ENCODE measurements at regions not wholly inside any gene's neighbourhood (a gene's known extent, or its start where the extent isn't known, plus 50 kb on each side); places are given as distances from the start of the nearest gene placed in this dataset.

GRCh38 chr10:31635415-31636065 lies 293.1 kb downstream of the ARHGAP12 start:
- DNase-seq: no peak

GRCh38 chr10:31635009-31635408 lies 293.6 kb downstream of the ARHGAP12 start:
- DNase-seq: no peak

GRCh38 chr10:31630861-31631567 lies 297.6 kb downstream of the ARHGAP12 start:
- DNase-seq: no peak

- no peak for DNase-seq
These were observed 303.1 kb downstream of the ARHGAP12 start for GRCh38 chr10:31625566-31625965.

- no peak for DNase-seq
These were observed 304.0 kb downstream of the ARHGAP12 start for GRCh38 chr10:31624611-31625010.

GRCh38 chr10:31623947-31624346 lies 304.7 kb downstream of the ARHGAP12 start:
- DNase-seq: no peak

- no peak for DNase-seq
These were observed 304.4 kb downstream of the ZEB1 start for GRCh38 chr10:31623466-31623865.

GRCh38 chr10:31622978-31623377 lies 304.0 kb downstream of the ZEB1 start:
- DNase-seq: no peak

GRCh38 chr10:31621733-31622132 lies 302.7 kb downstream of the ZEB1 start:
- no peak for DNase-seq

GRCh38 chr10:31620226-31621151 lies 301.5 kb downstream of the ZEB1 start:
- DNase-seq: no peak

- no peak for DNase-seq
These were observed 300.6 kb downstream of the ZEB1 start for GRCh38 chr10:31619531-31620061.

GRCh38 chr10:31618541-31619291 lies 299.7 kb downstream of the ZEB1 start:
- DNase-seq: no peak

GRCh38 chr10:31617757-31618156 lies 298.7 kb downstream of the ZEB1 start:
- no peak for DNase-seq

- DNase-seq: no peak
These were observed 298.1 kb downstream of the ZEB1 start for GRCh38 chr10:31617133-31617532.

GRCh38 chr10:31615129-31615528 lies 296.1 kb downstream of the ZEB1 start:
- no peak for DNase-seq

- no peak for DNase-seq
These were observed 295.6 kb downstream of the ZEB1 start for GRCh38 chr10:31614611-31615010.

GRCh38 chr10:31612082-31612481 lies 293.1 kb downstream of the ZEB1 start:
- DNase-seq: no peak

- DNase-seq: no peak
These were observed 292.1 kb downstream of the ZEB1 start for GRCh38 chr10:31611161-31611560.

- no peak for DNase-seq
These were observed 288.5 kb downstream of the ZEB1 start for GRCh38 chr10:31607481-31607880.

- no peak for DNase-seq
These were observed 287.8 kb downstream of the ZEB1 start for GRCh38 chr10:31606841-31607240.

- DNase-seq: no peak
These were observed 287.0 kb downstream of the ZEB1 start for GRCh38 chr10:31605861-31606525.

GRCh38 chr10:31605426-31605825 lies 286.4 kb downstream of the ZEB1 start:
- DNase-seq: no peak
